ENCODE measurements at regions not wholly inside any gene's neighbourhood (a gene's known extent, or its start where the extent isn't known, plus 50 kb on each side); places are given as distances from the start of the nearest gene placed in this dataset.

DNA sequence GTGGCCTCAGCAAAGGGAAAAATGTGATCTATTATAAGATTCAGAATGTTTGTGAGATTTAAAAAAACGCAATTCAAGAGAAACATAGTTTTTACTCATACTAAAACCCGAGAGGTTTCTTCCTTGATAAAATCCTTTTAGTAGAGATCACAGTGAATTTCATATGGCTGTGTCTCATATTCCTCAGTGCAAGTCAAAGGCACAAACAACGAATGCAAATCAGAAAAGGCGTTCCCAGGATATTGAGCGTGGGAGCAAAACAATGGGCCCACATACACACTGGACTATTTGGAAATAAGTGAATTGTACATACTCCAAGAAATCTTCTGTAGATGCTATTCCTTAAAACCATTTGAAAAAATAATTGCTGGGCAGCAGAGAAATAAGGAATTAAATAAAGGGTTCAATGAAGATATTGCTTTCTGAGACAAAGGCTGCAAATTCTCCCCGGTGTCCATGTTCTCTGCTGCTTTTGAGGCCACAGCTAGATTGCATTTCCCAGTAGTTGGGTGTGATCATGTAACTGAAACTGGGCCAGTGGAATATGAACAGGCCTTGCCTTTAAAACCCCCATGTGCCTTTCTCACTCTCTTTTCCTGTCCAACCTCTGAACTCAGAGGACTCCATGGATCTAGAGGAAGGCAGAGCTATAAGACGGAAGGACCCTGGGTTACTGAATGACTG is 144.6 kb upstream of the TBL1XR1 start:
- TF ChIP-seq ZFP3 (CRISPR knock-in tag; IDR thresholded peaks at IDR 0.05) (no peak), CSDC2 (CRISPR knock-in tag; IDR thresholded peaks at IDR 0.05) (no peak), RARB (CRISPR knock-in tag; IDR thresholded peaks at IDR 0.05) (no peak), ZNF8 (CRISPR knock-in tag; IDR thresholded peaks at IDR 0.05) (no peak), ZC3H10 (CRISPR knock-in tag; IDR thresholded peaks at IDR 0.05) (no peak), ARNTL (CRISPR knock-in tag; IDR thresholded peaks at IDR 0.05; ENCODE audit: borderline replicate concordance, low read depth) (no peak), ESRRG (CRISPR knock-in tag; IDR thresholded peaks at IDR 0.05) (no peak), ZNF565 (CRISPR knock-in tag; conservative IDR thresholded peaks at IDR 0.05; ENCODE audit: low read depth) (no peak), ZNF70 (CRISPR knock-in tag; IDR thresholded peaks at IDR 0.05) (no peak), TOX (CRISPR knock-in tag; IDR thresholded peaks at IDR 0.05; ENCODE audit: borderline replicate concordance) (no peak), PATZ1 (CRISPR knock-in tag; IDR thresholded peaks at IDR 0.05; ENCODE audit: borderline replicate concordance) (no peak)
- TF ChIP-seq, protein P1, sequence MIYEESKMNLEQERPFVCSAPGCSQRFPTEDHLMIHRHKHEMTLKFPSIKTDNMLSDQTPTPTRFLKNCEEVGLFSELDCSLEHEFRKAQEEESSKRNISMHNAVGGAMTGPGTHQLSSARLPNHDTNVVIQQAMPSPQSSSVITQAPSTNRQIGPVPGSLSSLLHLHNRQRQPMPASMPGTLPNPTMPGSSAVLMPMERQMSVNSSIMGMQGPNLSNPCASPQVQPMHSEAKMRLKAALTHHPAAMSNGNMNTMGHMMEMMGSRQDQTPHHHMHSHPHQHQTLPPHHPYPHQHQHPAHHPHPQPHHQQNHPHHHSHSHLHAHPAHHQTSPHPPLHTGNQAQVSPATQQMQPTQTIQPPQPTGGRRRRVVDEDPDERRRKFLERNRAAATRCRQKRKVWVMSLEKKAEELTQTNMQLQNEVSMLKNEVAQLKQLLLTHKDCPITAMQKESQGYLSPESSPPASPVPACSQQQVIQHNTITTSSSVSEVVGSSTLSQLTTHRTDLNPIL (CRISPR knock-in tag; IDR thresholded peaks at IDR 0.05; ENCODE audit: low read depth) = no peak
- TF ChIP-seq, protein P2, sequence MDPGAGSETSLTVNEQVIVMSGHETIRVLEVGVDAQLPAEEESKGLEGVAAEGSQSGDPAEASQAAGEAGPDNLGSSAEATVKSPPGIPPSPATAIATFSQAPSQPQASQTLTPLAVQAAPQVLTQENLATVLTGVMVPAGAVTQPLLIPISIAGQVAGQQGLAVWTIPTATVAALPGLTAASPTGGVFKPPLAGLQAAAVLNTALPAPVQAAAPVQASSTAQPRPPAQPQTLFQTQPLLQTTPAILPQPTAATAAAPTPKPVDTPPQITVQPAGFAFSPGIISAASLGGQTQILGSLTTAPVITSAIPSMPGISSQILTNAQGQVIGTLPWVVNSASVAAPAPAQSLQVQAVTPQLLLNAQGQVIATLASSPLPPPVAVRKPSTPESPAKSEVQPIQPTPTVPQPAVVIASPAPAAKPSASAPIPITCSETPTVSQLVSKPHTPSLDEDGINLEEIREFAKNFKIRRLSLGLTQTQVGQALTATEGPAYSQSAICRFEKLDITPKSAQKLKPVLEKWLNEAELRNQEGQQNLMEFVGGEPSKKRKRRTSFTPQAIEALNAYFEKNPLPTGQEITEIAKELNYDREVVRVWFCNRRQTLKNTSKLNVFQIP (CRISPR knock-in tag; IDR thresholded peaks at IDR 0.05; ENCODE audit: borderline replicate concordance, low read depth) = no peak
- TF ChIP-seq, protein P3, sequence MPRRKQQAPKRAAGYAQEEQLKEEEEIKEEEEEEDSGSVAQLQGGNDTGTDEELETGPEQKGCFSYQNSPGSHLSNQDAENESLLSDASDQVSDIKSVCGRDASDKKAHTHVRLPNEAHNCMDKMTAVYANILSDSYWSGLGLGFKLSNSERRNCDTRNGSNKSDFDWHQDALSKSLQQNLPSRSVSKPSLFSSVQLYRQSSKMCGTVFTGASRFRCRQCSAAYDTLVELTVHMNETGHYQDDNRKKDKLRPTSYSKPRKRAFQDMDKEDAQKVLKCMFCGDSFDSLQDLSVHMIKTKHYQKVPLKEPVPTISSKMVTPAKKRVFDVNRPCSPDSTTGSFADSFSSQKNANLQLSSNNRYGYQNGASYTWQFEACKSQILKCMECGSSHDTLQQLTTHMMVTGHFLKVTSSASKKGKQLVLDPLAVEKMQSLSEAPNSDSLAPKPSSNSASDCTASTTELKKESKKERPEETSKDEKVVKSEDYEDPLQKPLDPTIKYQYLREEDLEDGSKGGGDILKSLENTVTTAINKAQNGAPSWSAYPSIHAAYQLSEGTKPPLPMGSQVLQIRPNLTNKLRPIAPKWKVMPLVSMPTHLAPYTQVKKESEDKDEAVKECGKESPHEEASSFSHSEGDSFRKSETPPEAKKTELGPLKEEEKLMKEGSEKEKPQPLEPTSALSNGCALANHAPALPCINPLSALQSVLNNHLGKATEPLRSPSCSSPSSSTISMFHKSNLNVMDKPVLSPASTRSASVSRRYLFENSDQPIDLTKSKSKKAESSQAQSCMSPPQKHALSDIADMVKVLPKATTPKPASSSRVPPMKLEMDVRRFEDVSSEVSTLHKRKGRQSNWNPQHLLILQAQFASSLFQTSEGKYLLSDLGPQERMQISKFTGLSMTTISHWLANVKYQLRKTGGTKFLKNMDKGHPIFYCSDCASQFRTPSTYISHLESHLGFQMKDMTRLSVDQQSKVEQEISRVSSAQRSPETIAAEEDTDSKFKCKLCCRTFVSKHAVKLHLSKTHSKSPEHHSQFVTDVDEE (CRISPR knock-in tag; IDR thresholded peaks at IDR 0.05) = no peak
- ATAC-seq = no peak

- ATAC-seq = no peak
- TF ChIP-seq ZFP30 (CRISPR knock-in tag; IDR thresholded peaks at IDR 0.05) = no peak
These were observed 145.9 kb upstream of the TBL1XR1 start for GRCh38 chr3:177343122-177343625.

DNA sequence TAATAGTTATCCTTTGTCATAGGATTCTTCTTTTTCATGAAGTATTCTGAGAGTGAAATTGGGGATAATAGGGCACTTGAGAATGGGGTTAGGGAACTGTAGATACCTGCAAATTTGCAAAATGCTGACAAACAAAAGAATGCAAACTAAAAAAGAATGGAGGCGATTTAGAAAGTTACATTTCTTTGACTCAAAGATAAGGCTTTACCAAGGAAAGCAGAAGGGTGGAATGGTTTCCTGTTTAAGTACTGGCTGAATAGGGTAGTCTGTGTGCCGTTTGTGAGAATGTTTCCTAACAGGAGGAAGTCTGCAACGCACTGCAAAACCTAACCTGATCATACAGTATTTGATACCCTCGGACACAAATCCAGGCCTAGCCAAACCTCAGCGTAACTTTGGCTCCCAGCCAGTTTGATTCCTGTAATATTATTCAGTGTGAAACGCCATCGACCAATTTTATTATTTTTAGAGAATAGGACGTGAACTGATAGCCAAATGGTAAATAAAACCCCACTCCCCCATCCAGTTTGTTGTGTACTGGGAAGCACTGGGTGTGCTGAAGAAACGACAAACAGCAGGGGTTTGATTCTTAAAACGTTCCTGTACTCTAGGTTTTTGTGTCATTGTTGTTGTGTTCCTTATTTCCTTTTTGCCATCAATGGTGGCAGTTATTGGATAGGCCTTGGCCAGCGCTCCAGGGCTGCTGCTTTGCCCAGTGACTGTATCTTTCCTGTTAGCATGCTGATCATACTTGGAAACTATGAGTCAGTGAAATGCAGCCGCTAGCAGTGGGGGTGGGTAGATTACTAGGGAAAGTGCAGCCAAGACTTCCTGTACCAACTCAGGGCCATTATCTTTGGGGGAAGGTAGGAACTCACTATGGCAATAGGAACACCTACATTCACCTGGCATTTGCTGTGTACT is 148.0 kb upstream of the TBL1XR1 start:
- ATAC-seq = peak; percentile 96
- TF ChIP-seq ZNF565 (CRISPR knock-in tag; conservative IDR thresholded peaks at IDR 0.05; ENCODE audit: low read depth) = no peak
- no peak for TF ChIP-seq ZNF8 (CRISPR knock-in tag; IDR thresholded peaks at IDR 0.05)
- TF ChIP-seq, protein P2 (CRISPR knock-in tag; IDR thresholded peaks at IDR 0.05; ENCODE audit: borderline replicate concordance, low read depth) = 0 out of 2 replicates have a peak, but pooled peaks have one; percentile 74
- no peak for TF ChIP-seq PPARA (CRISPR knock-in tag; IDR thresholded peaks at IDR 0.05; ENCODE audit: borderline replicate concordance)
- TF ChIP-seq CSRNP3 (CRISPR knock-in tag; IDR thresholded peaks at IDR 0.05) = no peak
- 0 out of 2 replicates have a peak, but pooled peaks have one; percentile 30 for TF ChIP-seq SNAI2 (CRISPR knock-in tag; IDR thresholded peaks at IDR 0.05)
- peak; percentile 60 for TF ChIP-seq ISL1 (CRISPR knock-in tag; IDR thresholded peaks at IDR 0.05)
- no peak for TF ChIP-seq ESRRG (CRISPR knock-in tag; IDR thresholded peaks at IDR 0.05)
- TF ChIP-seq, protein P3 (CRISPR knock-in tag; IDR thresholded peaks at IDR 0.05) = no peak
- TF ChIP-seq ZFP30 (CRISPR knock-in tag; IDR thresholded peaks at IDR 0.05) = no peak
- TF ChIP-seq ZFP3 (CRISPR knock-in tag; IDR thresholded peaks at IDR 0.05) = peak; percentile 72
- no peak for TF ChIP-seq OSR1 (CRISPR knock-in tag; IDR thresholded peaks at IDR 0.05)
- TF ChIP-seq ZC3H10 (CRISPR knock-in tag; IDR thresholded peaks at IDR 0.05) = peak; percentile 57; the same call in 1 of the 2 replicates
- TF ChIP-seq ARNTL (CRISPR knock-in tag; IDR thresholded peaks at IDR 0.05; ENCODE audit: borderline replicate concordance, low read depth) = no peak
- TF ChIP-seq GLIS3 (CRISPR knock-in tag; IDR thresholded peaks at IDR 0.05) = no peak

Data from SK-N-SH treated with all-trans-retinoic acid at 6 μM for 48 hours (cell line).